HUES64 (cell line): ENCODE measurements at regions not wholly inside any gene's neighbourhood (a gene's known extent, or its start where the extent isn't known, plus 50 kb on each side); places are given as distances from the start of the nearest gene placed in this dataset.

Source experiments
- H3K27ac ChIP-seq: 2 replicates; pipeline ENCODE4 v1.7.0; 2013; ENCODE audit warnings: low read depth, low read length, inconsistent platforms
- H3K27me3 ChIP-seq: 2 replicates; pipeline ENCODE4 v1.6.1; 2013; ENCODE audit warnings: mild to moderate bottlenecking, low read length; ENCODE audit not compliant: insufficient read depth
- H3K36me3 ChIP-seq: 2 replicates; pipeline ENCODE4 v1.6.1; 2013; ENCODE audit warnings: mild to moderate bottlenecking, low read length; ENCODE audit not compliant: insufficient read depth
- H3K4me1 ChIP-seq: 2 replicates; pipeline ENCODE4 v1.6.1; 2013; ENCODE audit warnings: mild to moderate bottlenecking, low read length, moderate library complexity; ENCODE audit not compliant: insufficient read depth
- H3K4me3 ChIP-seq: 2 replicates; pipeline ENCODE4 v1.5.1; 2013; ENCODE audit warnings: mild to moderate bottlenecking, low read length, moderate library complexity
- H3K9ac ChIP-seq: 2 replicates; pipeline ENCODE4 v1.6.1; 2013; ENCODE audit warnings: mild to moderate bottlenecking, low read depth, low read length
- H3K9me3 ChIP-seq: 2 replicates; pipeline ENCODE4 v1.6.1; 2013; ENCODE audit warnings: low read depth, low read length; ENCODE audit not compliant: insufficient read depth
- WGBS: fragments of 150-250, 120-280 bp; methylation state at CpG from one replicate; pipeline ENCODE4 v1.1.7; 2013; ENCODE audit warnings: missing lambda C conversion rate; 5-methylcytosine and 5-hydroxymethylcytosine counted together

DNA sequence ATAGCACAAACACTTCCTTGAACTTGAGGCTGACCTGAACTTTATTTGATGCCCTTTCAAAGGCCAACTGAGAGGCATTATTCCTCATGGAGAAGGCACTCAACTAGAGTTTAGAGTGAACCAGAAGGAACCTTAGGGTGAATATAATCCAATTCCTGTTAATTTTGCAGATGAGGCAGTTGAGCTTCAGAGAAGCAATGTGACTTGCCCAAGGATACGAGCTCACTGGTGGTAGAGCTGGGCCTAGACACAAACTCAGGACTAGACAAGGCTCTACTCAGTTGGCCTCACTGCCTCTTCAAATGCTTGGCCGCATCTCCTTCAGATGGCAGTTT is 172.7 kb upstream of the ADAMTS9 start:
- Histone ChIP-seq H3K9me3 (no peaks in the 10 kb centered on the region), H3K4me1 (peaks cover 19% of the 10 kb centered on the region), H3K27ac (no peak overlapping the region), H3K4me3 (no peak overlapping the region), H3K36me3 (no peaks in the 10 kb centered on the region), H3K9ac (no peak overlapping the region), H3K27me3 (no peaks in the 10 kb centered on the region)
- 93% methylated on average over 2 of the region's 2 CpGs for WGBS

DNA sequence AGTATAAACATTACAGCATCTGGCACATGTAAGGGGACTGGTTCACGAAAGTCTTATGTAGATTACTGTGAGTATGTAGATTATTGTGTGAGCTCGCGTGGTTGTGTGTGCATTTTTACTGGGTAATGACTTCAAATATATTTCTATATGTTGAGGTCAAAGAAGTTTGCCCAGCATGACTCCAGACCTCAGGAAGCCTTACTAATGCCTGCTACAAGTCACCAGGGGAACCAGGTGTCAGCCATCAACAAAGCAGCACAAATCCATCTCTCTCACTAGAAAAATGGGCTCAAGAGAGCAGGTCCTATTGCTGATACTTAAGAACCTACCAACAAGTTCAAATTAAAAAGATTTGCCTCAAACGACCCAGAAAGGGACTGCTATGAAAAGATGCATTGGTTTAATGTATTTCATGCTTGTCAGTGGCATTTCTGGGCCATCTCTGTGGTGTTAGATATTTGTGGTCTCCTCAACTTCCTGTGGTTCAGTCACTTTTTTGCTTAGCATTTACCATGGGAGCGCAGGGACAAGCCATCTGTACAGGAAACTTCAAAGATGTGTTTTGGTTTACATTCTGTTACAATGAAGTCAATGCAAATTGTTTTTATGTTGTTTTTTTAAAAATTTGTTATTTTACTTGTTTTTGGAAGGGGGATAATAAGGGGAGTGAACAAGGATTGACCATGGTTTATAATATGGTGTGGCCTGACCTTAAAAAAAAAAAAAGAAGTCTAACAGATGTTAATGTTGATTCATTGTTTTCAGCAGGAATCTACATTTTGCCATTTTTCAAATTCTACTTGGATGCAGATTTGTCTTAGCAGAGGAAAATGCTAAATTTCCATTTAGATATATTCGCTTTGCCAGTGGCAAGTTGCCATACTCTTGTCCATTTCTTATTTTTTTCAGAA is 172.1 kb upstream of the ADAMTS9 start:
- Histone ChIP-seq H3K27me3 (no peaks in the 10 kb centered on the region), H3K27ac (no peak overlapping the region)

DNA sequence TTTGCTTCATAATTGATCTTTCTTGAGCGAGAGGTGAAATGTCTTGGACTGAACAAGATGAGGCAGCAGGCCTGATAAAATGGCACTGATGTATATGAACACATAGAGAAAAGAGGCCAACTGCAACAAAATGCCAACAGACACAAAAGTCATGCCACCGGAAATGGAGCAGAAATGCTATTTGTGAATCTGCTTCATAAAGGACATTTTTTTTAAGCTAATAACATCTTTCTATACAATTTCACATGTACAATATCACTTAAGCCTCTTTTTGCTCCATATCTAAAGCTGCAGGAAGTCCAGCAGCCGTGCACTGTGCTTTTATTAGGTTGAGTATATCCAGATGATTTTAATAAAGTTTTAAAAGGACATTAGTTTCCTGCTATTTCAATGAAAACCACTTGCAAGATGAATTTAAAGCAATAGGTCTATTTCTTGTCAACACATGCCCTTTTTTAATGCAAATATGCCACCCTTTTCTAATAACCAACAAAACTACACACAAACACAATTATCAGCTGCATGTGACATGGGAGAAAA is 169.2 kb upstream of the ADAMTS9 start:
- Histone ChIP-seq H3K9me3 (no peaks in the 10 kb centered on the region), H3K4me3 (no peak overlapping the region), H3K27me3 (no peaks in the 10 kb centered on the region; the same call in 1 of the 2 replicates), H3K9ac (no peak overlapping the region), H3K27ac (no peak overlapping the region), H3K4me1 (peaks cover 6% of the 10 kb centered on the region; the same call in 1 of the 2 replicates), H3K36me3 (no peaks in the 10 kb centered on the region)
- WGBS = 97% methylated on average over 3 of the region's 3 CpGs

More for the DNA sequence above, 172.1 kb upstream of the ADAMTS9 start:
- H3K36me3 ChIP-seq = no peaks in the 10 kb centered on the region
- WGBS = 93% methylated on average over 6 of the region's 6 CpGs
- no peak overlapping the region for H3K4me3 ChIP-seq
- H3K9ac ChIP-seq = no peak overlapping the region
- peaks cover 16% of the 10 kb centered on the region for H3K4me1 ChIP-seq
- no peaks in the 10 kb centered on the region for H3K9me3 ChIP-seq

- Histone ChIP-seq H3K36me3 (no peaks in the 10 kb centered on the region), H3K9ac (no peak overlapping the region), H3K4me1 (peaks cover 6% of the 10 kb centered on the region; the same call in 1 of the 2 replicates), H3K9me3 (no peaks in the 10 kb centered on the region), H3K4me3 (no peak overlapping the region), H3K27me3 (no peaks in the 10 kb centered on the region; the same call in 1 of the 2 replicates), H3K27ac (no peak overlapping the region)
- 94% methylated on average over 1 of the region's 1 CpG for WGBS
These were observed 168.3 kb upstream of the ADAMTS9 start for GRCh38 chr3:64856106-64856505.

DNA sequence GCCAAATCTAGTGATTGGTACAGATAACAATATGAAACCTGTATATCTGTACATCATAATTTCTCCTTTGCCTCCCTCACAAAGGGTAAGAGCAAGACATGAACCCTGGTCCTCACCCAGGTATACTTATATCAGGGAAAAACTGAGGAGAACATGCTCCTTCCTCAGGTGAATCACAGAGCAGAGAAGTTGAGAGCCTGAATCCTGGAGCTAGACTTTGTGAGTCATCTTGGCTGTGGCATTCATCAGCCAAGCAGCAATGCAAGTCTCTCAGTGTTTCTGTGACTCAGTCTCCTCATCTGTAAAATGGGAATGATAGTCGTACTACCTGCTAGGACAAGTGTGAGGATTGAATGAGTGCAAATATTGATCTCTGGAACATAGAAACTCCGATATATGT is 165.7 kb upstream of the ADAMTS9 start:
- Histone ChIP-seq H3K27ac (no peak overlapping the region), H3K36me3 (no peaks in the 10 kb centered on the region), H3K9me3 (no peaks in the 10 kb centered on the region), H3K27me3 (no peaks in the 10 kb centered on the region; the same call in 1 of the 2 replicates), H3K4me3 (no peak overlapping the region), H3K4me1 (peaks cover 6% of the 10 kb centered on the region; the same call in 1 of the 2 replicates), H3K9ac (no peak overlapping the region)
- 83% methylated on average over 1 of the region's 2 CpGs for WGBS

DNA sequence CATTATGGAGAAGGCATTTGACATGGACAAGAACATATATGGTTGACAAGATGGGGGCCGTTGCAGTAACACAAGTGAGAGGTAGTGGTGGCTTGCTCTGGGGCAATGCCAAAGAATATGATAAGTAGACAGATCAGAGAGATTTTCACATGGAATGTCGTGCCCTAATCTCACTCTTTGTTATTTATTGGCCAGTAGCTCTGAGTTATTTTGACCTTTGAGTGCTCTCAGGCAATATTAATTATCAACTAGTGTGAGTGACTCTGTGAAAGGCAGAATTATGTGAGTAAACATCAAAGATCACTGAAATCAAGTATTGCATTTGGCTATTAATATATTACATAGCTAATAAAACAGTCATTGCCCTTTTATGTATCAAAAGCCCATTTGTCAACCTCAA is 164.9 kb upstream of the ADAMTS9 start:
- no peak overlapping the region for H3K4me3 ChIP-seq
- H3K9me3 ChIP-seq = no peaks in the 10 kb centered on the region
- 91% methylated on average over 2 of the region's 2 CpGs for WGBS
- H3K27ac ChIP-seq = no peak overlapping the region
- no peak overlapping the region for H3K9ac ChIP-seq
- H3K4me1 ChIP-seq = peaks cover 6% of the 10 kb centered on the region; the same call in 1 of the 2 replicates
- H3K27me3 ChIP-seq = no peaks in the 10 kb centered on the region; the same call in 1 of the 2 replicates
- no peaks in the 10 kb centered on the region for H3K36me3 ChIP-seq

DNA sequence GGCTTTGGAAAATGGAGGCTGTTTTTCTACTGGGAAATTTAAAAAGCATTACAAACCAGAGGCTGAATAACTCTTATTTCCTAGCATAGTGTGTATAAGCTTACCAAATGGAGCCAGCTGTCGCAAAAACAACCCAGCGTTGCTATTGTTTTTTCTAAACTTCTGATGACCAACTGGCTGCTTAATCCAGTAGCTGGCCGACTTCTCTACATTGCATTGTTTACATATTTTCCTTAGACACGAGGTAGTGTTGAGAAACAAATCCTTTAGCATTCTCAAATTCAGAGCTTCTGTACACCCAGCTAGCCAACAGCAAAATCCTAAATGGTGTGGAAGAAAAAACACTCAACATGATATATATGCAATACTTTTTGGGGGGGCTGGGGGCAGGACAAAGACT is 161.0 kb upstream of the ADAMTS9 start:
- H3K27ac ChIP-seq = no peak overlapping the region
- 94% methylated on average over 4 of the region's 4 CpGs for WGBS
- no peaks in the 10 kb centered on the region for H3K36me3 ChIP-seq
- no peak overlapping the region for H3K9ac ChIP-seq
- H3K27me3 ChIP-seq = no peaks in the 10 kb centered on the region
- no peak overlapping the region for H3K4me3 ChIP-seq
- H3K9me3 ChIP-seq = no peaks in the 10 kb centered on the region
- H3K4me1 ChIP-seq = no peaks in the 10 kb centered on the region

DNA sequence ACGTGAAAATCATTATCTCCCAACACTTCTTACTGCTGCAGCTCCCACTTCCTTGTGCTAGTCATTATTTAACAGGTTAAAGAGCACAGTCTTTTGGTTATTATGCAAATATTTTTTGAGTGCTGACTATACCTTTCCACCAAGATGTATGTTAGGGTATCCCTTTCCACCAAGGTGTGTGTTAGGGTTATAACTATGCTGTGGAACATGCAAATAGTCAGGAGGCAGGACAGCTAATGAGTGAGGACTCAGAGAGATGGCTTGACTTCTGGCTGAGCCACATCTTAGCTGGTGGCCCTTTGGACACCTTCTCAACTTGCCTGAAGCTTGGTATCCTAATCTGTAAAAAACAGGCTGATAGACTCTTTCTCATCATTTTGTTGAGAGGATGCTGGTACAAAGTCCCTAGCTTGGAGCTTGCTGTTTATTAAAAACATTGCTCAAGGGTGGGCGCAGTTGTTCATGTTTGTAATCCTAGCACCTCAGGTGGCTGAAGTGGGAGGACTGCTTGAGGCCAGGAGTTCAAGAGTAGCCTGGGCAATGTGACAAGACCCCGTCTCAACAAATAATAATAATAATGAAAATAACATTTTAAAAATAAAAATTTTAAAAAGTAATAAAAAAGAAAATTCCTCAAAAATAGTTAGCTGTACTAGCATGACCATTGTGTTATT is 160.5 kb upstream of the ADAMTS9 start:
- Histone ChIP-seq H3K9ac (no peak overlapping the region), H3K36me3 (no peaks in the 10 kb centered on the region), H3K27me3 (no peaks in the 10 kb centered on the region), H3K4me1 (no peaks in the 10 kb centered on the region), H3K27ac (no peak overlapping the region), H3K9me3 (no peaks in the 10 kb centered on the region), H3K4me3 (no peak overlapping the region)
- WGBS = 97% methylated on average over 1 of the region's 3 CpGs

- H3K4me3 ChIP-seq = no peak overlapping the region
- WGBS = 95% methylated on average over 2 of the region's 2 CpGs
- H3K27ac ChIP-seq = no peak overlapping the region
- H3K9me3 ChIP-seq = no peaks in the 10 kb centered on the region
- H3K36me3 ChIP-seq = no peaks in the 10 kb centered on the region
- H3K27me3 ChIP-seq = no peaks in the 10 kb centered on the region
- H3K9ac ChIP-seq = no peak overlapping the region
- H3K4me1 ChIP-seq = no peaks in the 10 kb centered on the region
These were observed 156.8 kb upstream of the ADAMTS9 start for GRCh38 chr3:64844558-64844957.

- Histone ChIP-seq H3K4me1 (peaks cover 14% of the 10 kb centered on the region), H3K9ac (no peak overlapping the region), H3K27me3 (no peaks in the 10 kb centered on the region), H3K4me3 (no peak overlapping the region), H3K36me3 (no peaks in the 10 kb centered on the region), H3K9me3 (no peaks in the 10 kb centered on the region), H3K27ac (no peak overlapping the region)
- 70% methylated on average over 4 of the region's 6 CpGs for WGBS
These were observed 150.4 kb upstream of the ADAMTS9 start for GRCh38 chr3:64837986-64838735.
